Muscle layer of colon (tissue), 2 donors: ENCODE measurements at regions not wholly inside any gene's neighbourhood (a gene's known extent, or its start where the extent isn't known, plus 50 kb on each side); places are given as distances from the start of the nearest gene placed in this dataset.

ENCODE experiments used
- H3K27ac ChIP-seq: one replicate; pipeline ENCODE4 v1.7.0; 2013; ENCODE audit warnings: low read depth, mild to moderate bottlenecking, low read length, moderate library complexity
- H3K27me3 ChIP-seq, 2 donors: one replicate each; pipeline ENCODE4 v1.7.0; 2013; ENCODE audit warnings: low read length in 2 of 2, mild to moderate bottlenecking in 2 of 2; ENCODE audit not compliant: insufficient read depth in 2 of 2, control insufficient read depth in 1 of 2
- H3K36me3 ChIP-seq: one replicate; pipeline ENCODE4 v1.7.0; 2013; ENCODE audit warnings: mild to moderate bottlenecking, low read length; ENCODE audit not compliant: insufficient read depth
- H3K4me1 ChIP-seq: one replicate; pipeline ENCODE4 v1.7.0; 2013; ENCODE audit warnings: mild to moderate bottlenecking, low read length; ENCODE audit not compliant: insufficient read depth
- H3K4me3 ChIP-seq, 2 donors: one replicate each; pipeline ENCODE4 v1.7.0; 2013; ENCODE audit warnings: low read length in 2 of 2, low read depth in 1 of 2, mild to moderate bottlenecking in 1 of 2, moderate library complexity in 1 of 2
- H3K9ac ChIP-seq: one replicate; pipeline ENCODE4 v1.7.0; 2013; ENCODE audit warnings: low read length
- H3K9me3 ChIP-seq: one replicate; pipeline ENCODE4 v1.7.0; 2013; ENCODE audit warnings: mild to moderate bottlenecking, low read length
- donor health status: abdominal sarcoma.
- donor health status: Adenocarcinoma of cecum.

DNA sequence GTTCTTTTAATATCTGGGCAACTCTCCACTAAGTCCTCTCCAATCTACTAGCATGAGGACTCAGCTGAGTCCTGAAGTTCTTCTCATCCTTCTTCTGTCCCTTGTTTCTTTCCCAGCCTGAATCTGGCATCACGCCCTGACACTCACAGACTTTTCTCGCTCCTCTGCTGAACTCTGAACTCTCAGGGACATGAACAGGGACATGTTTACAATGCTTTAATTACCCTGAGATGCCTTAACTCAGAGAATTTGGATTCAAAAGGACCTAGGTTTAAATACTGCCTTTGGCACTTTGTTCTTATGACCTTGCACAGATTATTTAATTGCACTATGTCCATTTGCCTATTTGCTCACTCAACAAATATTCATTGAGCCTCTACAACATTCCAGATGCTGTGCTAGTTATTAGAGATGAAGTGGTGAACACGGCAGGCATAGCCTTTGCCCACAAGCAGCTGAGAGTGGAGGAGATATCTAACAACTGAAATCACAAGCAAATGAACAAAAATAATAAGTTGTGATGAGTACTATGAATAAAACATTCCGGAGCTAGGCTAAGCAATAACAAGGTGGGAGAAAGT lies 106.0 kb downstream of the ADRB2 start:
- no peaks in the 10 kb centered on the region for H3K4me1 ChIP-seq
- no peak overlapping the region for H3K4me3 ChIP-seq
- no peaks in the 10 kb centered on the region for H3K9me3 ChIP-seq
- no peaks in the 10 kb centered on the region for H3K36me3 ChIP-seq
- H3K27ac ChIP-seq, result no peak overlapping the region
- H3K9ac ChIP-seq, result no peak overlapping the region
- H3K27me3 ChIP-seq, result no peaks in the 10 kb centered on the region

DNA sequence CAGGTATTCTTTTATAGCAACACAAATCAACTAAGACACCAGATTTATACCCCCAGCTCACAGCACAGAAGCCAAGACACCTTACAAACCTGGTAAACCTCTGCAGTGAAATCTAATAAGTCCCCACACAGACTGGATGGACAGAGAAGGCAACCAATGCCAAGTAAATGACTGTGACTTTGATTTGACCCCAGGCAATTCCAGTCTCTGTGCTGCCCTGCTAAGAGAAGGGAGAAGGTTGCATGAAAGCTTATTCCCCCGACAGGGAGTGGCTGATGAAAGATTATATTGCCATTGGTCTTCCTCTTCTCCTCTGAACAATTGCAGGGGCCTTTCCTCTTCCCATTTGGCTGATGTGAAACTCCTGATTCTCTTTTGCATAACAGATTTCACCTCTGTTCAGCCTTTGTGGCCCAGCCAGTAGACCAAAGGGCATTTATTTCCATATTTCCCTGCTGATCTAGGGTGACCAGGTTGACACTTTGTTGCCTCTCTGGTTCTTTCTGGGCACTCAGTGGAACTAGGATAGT lies 107.6 kb downstream of the ADRB2 start:
- H3K27me3 ChIP-seq, result no peaks in the 10 kb centered on the region
- H3K4me1 ChIP-seq, result no peaks in the 10 kb centered on the region
- no peak overlapping the region for H3K9ac ChIP-seq
- no peak overlapping the region for H3K27ac ChIP-seq
- no peaks in the 10 kb centered on the region for H3K9me3 ChIP-seq
- H3K36me3 ChIP-seq, result no peaks in the 10 kb centered on the region
- H3K4me3 ChIP-seq, result no peak overlapping the region

DNA sequence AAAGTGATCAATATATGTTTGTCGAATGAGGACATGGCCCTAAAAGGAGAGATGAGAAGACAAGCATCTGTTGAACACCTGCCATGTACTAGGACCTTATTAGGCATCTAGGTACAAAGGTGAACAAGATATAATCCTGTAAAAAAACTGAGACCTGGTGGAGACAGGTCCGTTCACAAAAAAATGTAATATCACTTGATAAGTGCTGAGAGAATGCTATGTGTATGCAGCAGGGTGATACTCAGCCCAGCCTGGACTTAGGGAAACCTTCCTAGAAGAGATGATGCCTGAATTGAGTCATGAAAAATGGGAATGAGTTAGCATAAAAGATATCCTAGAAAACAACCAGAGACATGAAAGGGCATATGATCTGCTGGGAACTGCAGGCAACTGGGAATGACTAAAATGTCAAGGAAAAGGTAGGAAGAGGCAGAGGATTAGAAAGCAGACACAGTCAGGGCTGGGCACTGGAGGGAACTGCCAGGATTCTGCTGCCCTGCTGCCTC lies 108.5 kb downstream of the ADRB2 start:
- Histone ChIP-seq H3K9me3 (no peaks in the 10 kb centered on the region), H3K4me3 (no peak overlapping the region), H3K9ac (no peak overlapping the region), H3K36me3 (no peaks in the 10 kb centered on the region), H3K27ac (no peak overlapping the region), H3K4me1 (no peaks in the 10 kb centered on the region), H3K27me3 (no peaks in the 10 kb centered on the region)

DNA sequence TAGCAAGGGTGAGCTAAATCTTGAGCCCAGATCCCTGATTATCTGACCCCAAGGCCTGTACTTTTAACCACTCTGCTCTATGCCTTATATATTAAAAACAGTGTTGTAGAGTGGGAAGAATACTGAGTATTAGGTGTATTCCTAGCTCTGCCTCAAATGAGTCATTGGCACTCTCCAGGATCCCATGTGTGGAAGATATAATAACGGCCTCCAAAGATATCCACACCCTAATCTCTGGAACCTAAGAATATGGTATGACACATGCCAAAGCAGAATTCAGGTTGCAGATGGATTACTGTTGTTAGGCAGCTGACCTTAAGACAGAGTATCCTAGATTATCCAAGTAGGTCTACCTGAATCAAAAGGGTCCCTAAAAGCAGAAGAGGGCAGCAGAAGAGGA lies 110.8 kb downstream of the ADRB2 start:
- Histone ChIP-seq H3K27me3 (no peaks in the 10 kb centered on the region), H3K4me1 (no peaks in the 10 kb centered on the region), H3K9me3 (no peaks in the 10 kb centered on the region), H3K27ac (no peak overlapping the region), H3K4me3 (no peak overlapping the region), H3K36me3 (no peaks in the 10 kb centered on the region), H3K9ac (no peak overlapping the region)

DNA sequence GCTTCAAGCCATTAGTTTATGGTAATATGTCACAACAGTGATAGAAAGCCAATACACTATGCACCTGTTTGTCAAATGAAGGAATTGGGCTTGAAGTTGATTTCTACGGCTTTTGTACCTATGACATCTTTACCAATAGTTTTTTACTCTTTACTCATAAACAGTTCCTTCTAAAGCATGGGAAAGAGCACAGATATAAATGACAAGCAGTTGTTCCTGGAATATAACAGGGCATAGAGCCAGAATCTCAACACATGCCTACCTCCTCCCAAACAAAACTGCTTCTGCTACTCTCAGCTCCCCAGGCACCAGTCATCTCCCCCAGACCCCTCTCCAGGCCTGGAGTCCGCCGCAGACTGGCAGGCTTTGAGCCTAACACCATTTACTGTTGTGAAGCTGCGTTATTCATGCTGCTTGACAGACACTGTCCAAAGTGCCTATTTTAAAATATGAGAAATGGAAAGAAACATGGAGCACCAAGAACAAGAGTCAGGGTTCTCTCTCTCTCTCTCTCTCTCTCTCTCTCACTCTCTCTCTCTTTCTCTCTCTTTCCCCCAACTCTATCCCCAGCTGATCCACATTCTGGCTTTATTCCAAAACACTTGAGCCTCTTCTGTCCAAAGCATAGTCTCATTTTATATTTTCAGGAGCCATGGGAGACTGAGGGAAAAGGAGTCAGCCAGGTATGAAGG lies 111.6 kb downstream of the ADRB2 start:
- no peak overlapping the region for H3K4me3 ChIP-seq
- H3K4me1 ChIP-seq, result no peaks in the 10 kb centered on the region
- H3K36me3 ChIP-seq, result no peaks in the 10 kb centered on the region
- H3K9me3 ChIP-seq, result no peaks in the 10 kb centered on the region
- no peaks in the 10 kb centered on the region for H3K27me3 ChIP-seq
- H3K9ac ChIP-seq, result no peak overlapping the region
- H3K27ac ChIP-seq, result no peak overlapping the region

DNA sequence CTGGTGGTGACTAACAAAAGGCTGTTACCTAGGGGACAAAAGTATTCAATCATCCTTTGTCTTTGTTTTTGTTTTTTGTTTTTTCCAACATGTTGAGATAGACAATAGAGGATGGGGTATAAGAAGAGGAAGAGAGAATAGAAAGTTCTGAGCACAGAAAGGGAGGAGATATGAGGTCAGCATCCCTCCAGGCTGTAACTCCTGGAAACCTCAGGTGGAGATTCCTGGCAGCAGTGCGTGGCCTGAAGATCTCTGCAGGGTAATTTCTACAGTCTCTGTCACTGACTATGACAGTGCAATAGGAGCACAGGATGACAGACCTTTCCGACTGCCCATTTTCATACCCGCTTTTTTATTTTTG lies 112.1 kb downstream of the ADRB2 start:
- no peak overlapping the region for H3K4me3 ChIP-seq
- no peaks in the 10 kb centered on the region for H3K4me1 ChIP-seq
- H3K9ac ChIP-seq, result no peak overlapping the region
- H3K9me3 ChIP-seq, result no peaks in the 10 kb centered on the region
- no peak overlapping the region for H3K27ac ChIP-seq
- no peaks in the 10 kb centered on the region for H3K36me3 ChIP-seq
- H3K27me3 ChIP-seq, result no peaks in the 10 kb centered on the region

DNA sequence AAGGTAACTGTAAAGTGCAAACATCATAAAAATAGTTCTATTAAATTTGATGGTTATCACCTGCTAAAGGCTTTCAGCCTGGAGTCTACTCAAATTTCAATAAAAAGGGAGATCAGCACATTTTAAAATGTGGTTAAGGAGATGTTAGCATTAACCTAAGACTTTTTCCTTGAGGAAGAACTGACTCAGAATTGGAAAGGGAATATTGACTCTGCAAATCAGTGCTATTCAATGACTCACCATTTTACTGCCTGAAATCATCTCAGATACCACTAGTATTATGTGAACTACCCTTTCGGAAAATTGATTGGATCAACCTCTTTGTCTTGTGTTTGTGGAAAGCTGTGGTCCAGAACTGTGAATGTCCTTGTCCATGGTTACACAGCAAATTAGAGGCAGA lies 113.3 kb downstream of the ADRB2 start:
- no peaks in the 10 kb centered on the region for H3K36me3 ChIP-seq
- no peaks in the 10 kb centered on the region for H3K9me3 ChIP-seq
- H3K27me3 ChIP-seq, result no peaks in the 10 kb centered on the region
- H3K4me3 ChIP-seq, result no peak overlapping the region
- no peak overlapping the region for H3K9ac ChIP-seq
- H3K27ac ChIP-seq, result no peak overlapping the region
- no peaks in the 10 kb centered on the region for H3K4me1 ChIP-seq

DNA sequence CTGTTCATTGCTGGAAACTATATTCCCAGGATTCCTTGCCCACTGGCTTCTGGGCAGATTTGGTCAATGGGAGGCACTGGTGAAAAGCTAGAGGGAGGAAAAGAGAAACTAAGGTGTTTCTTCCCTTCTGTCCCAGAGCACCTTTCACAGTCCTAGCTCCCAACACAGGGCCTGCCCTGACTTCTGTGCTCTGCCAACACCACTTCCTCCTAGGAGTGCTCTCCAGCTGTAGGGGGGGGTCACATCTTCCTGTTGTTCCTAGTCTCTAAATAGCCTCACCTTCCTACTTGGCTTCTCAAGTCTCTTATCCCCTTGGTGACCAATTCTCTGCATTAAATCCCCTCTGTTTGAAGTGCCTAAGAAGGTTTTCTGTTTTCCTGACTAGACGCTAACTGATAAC lies 115.4 kb downstream of the ADRB2 start:
- no peak overlapping the region for H3K9ac ChIP-seq
- no peak overlapping the region for H3K4me3 ChIP-seq
- H3K9me3 ChIP-seq, result no peaks in the 10 kb centered on the region
- no peaks in the 10 kb centered on the region for H3K36me3 ChIP-seq
- H3K27ac ChIP-seq, result no peak overlapping the region
- H3K4me1 ChIP-seq, result no peaks in the 10 kb centered on the region
- H3K27me3 ChIP-seq, result no peaks in the 10 kb centered on the region

DNA sequence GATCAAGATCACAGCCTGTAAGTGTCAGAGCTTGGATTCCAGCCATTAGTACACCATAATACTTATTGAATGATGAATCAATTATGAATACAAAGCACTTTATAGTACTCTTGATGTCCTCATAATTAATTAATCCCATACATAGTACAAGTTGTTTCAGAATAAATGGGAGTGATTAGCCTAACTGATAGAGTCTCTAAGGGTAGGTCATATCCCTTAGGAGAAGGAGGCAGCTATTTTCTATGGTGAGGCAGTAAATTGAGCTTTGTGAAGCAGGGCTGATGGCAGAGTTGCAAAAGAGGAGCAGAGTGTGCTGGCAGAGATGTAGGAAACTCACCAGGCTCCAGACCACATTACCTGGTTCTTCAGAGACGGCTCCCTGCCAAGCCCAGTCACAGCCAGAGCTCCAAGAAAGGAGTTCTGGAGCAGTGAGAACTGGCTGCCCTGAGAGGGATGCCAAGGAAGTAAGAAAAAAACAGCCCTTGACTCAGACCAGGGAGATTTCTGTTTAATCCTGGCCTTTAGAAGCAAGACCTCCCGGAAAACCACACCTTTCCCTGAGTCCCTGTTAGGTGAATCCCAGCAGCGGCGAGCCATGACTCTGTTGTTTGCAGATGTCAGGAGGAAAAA lies 112.9 kb downstream of the SH3TC2 start:
- Histone ChIP-seq H3K4me3 (no peak overlapping the region), H3K27ac (peak overlapping the region; percentile 60), H3K9me3 (no peaks in the 10 kb centered on the region), H3K36me3 (no peaks in the 10 kb centered on the region), H3K27me3 (no peaks in the 10 kb centered on the region), H3K4me1 (peaks cover 22% of the 10 kb centered on the region), H3K9ac (no peak overlapping the region)

DNA sequence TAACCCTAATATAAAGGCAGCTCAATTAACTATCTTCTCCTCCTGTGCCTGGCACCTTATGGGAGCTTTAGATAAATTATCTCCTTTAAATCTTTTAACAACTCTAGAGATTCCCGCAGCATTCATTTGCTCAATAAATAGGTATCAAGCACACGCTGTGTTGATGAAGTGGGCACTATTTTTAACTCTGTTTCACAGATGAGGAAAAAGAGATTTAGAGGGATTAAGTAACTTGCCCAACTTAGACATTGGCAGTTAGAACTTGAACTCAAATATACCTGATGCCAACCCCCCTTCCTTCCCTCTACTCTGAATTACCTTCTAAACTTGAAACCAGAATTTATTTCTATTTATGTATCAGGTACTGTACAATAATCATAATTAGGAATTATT lies 112.4 kb downstream of the SH3TC2 start:
- Histone ChIP-seq H3K27me3 (no peaks in the 10 kb centered on the region), H3K36me3 (no peaks in the 10 kb centered on the region), H3K4me3 (no peak overlapping the region), H3K9ac (no peak overlapping the region), H3K27ac (peak overlapping the region; percentile 60), H3K9me3 (no peaks in the 10 kb centered on the region), H3K4me1 (peaks cover 22% of the 10 kb centered on the region)

DNA sequence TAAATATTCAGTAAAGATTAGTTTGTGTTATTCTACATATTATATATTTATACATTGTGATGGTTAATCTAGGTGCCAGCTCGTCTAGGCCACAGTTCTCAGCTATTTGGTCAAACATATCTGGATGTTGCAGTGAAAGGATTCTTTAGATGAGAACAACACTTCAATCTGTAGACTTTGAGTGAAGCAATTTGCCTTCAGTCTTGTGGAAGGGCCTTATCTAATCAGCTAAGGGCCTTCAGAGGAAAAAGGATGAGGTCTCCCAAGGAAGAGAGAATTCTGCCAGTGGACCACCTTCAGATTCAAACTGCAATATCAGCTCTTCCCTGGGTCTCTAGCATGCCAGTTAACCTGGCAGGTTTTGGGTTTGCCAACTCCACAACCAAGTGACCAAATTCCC lies 112.0 kb downstream of the SH3TC2 start:
- H3K4me1 ChIP-seq, result peaks cover 22% of the 10 kb centered on the region
- H3K27ac ChIP-seq, result no peak overlapping the region
- H3K4me3 ChIP-seq, result no peak overlapping the region
- no peaks in the 10 kb centered on the region for H3K27me3 ChIP-seq
- no peaks in the 10 kb centered on the region for H3K36me3 ChIP-seq
- H3K9me3 ChIP-seq, result no peaks in the 10 kb centered on the region
- H3K9ac ChIP-seq, result no peak overlapping the region
